ENCODE measurements at regions not wholly inside any gene's neighbourhood (a gene's known extent, or its start where the extent isn't known, plus 50 kb on each side); places are given as distances from the start of the nearest gene placed in this dataset.

DNA sequence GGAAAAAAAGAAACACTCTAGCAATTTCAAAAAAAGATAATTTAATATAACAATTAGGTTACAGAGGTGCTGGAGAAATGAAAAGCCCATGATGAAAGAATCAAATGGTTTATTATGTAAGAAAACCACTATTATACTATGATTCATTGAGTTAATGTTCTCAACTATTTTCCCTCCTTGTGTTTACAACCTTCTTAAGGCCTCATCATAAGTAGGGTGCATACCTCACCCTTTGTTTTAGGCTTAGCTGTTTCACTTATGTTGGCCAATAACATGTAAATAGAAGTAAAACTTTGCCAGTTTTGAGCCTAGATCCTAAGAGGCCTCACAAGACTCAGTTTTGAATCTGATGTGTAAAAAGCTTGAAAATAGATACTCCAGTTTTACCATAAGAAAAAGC lies 418.3 kb upstream of the DDX18 start:
- no peak for DNase-seq

GRCh38 chr2:117401582-117401981 lies 412.9 kb upstream of the DDX18 start:
- no peak for DNase-seq

GRCh38 chr2:117406443-117406842 lies 408.0 kb upstream of the DDX18 start:
- no peak for DNase-seq

DNA sequence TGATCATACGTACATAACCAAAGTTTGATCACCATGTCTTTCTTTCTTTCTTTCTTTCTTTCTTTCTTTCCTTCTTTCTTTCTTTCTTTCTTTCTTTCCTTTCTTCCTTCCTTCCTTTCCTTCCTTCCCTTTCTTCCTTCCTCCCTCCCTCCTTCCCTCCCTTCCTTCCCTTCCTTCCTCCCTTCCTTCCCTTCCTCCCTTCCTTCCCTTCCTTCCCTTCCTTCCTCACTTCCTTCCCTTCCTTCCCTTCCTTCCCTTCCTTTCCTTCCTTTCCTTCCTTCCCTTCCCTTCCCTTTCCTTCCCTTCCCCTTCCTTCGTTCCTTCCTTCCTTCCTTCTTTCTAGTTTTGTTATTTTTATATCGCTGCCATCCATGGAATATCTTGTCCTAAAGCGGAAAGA lies 406.7 kb upstream of the DDX18 start:
- DNase-seq = no peak

- DNase-seq = no peak
Observed at GRCh38 chr2:117409443-117409842, 405.0 kb upstream of the DDX18 start.

GRCh38 chr2:117411983-117412382 lies 402.5 kb upstream of the DDX18 start:
- no peak for DNase-seq

GRCh38 chr2:117432746-117433145 lies 381.7 kb upstream of the DDX18 start:
- no peak for DNase-seq

DNA sequence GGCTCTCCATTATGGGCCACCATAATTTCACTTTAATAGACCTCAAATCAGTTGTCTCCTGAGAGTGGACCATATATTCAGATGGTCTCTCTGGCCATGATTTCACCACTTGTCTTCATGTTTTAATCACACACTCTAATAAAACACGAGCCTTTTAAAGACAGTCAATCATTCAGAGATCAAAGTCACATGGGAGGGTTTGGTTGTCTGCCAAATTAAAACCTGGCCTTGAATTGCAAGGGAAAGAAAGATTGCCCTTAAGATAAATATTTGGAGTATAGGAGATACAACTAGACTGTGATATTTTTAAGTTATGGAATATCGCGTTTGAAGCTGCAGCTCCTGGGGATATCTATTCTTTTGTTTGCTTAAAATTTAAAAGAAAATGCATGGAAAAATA lies 377.8 kb upstream of the DDX18 start:
- DNase-seq = no peak

DNA sequence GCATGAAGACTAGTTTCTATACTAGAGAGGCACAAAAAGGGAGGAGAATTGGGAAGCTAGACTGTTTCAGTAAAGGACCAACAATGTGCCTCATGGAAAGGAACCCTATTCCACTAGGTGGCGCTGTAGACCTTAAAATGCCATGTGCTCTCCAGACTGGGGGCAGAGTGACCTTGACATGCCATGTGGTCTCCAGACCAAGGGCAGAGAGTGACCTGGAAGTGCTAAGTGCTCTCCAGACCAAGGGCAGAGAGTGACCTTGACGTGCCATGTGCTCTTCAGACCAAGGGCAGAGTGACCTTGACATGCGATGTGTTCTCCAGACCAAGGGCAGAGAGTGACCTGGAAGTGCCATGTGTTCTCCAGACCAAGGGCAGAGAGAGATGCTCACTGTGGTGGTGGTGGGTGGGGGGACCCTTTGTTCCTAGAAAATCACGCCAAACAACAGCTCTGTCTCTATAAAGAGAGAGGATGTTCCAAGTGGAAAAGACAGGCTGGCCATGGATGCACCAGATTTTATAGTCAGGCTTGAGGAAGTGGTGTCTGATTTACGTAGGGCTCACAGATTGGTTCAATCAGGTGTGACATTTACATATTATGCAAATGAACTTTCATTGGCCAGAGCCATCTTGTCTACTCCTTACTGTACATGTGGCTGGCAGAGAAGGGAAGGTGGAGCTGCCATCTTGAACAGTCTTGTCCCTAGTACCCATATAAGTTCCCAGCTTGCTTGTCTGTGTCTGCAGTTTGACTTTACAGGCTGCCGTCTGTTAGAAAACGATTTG lies 344.0 kb upstream of the DDX18 start:
- peak; percentile 65 for DNase-seq

GRCh38 chr2:117481608-117482007 lies 332.9 kb upstream of the DDX18 start:
- no peak for DNase-seq

GRCh38 chr2:117485588-117485987 lies 328.9 kb upstream of the DDX18 start:
- no peak for DNase-seq

- DNase-seq = no peak
Observed at GRCh38 chr2:117486081-117486480, 328.4 kb upstream of the DDX18 start.

- DNase-seq = no peak
Observed at GRCh38 chr2:117492209-117492851, 322.2 kb upstream of the DDX18 start.

- DNase-seq = no peak
Observed at GRCh38 chr2:117500721-117501120, 313.8 kb upstream of the DDX18 start.

DNA sequence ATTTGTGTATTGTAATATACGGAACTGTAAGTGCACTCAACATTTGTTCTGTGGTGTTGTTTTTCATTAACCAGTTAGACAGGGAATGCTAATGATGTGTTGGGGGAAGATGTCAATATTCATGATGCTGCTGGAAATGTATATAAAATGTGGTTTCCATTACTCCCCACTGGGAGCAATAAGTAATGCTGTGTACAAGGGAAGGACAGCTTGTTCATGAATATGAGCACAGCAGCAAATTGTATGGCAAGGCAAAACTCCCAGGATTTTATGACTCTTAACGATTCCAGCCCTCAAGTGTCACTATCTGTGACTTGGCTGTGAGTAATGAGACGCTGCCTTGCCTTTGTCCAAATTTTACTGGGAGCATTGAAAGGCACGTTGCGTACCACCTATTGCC lies 312.4 kb upstream of the DDX18 start:
- no peak for DNase-seq

- DNase-seq = no peak
Observed at GRCh38 chr2:117512307-117512706, 302.2 kb upstream of the DDX18 start.

DNA sequence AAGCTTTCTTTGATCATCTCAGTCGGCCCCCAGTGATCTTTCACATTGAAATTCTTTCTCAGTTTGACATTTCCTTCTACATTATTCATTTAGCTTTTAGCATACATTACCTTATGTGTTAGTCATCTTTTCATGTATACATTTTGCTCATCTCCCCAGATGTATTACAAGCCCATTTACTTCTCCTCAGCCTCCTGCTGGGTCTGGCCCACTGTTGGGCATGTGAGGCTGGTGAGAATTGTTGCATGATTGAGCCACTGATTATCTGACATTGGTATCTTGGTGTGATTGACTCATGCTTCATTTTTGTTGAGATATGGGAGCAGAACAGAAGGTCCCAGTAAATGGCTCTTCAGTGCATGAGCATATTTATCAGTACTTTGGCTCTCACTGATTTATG lies 300.1 kb upstream of the DDX18 start:
- DNase-seq = no peak

DNA sequence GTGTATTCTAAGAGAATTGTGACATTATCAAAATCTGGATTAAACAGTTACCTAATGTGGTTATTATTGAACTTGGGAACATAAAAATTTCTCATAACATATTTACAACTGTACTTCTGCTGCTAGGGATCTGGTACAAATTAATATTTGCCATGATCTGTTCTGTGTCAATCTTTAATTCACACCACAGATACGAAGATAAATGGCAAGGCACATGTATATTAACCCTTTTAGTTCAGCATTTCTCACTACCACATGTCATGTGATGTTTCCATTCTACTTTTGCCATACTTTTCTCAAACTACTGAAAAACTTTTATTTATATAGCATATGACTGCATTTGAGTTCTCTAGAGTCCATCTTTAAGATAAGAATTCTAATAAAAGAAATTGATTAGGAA lies 295.3 kb upstream of the DDX18 start:
- DNase-seq = no peak

GRCh38 chr2:117519721-117520120 lies 294.8 kb upstream of the DDX18 start:
- DNase-seq = no peak

GRCh38 chr2:117523267-117523666 lies 291.2 kb upstream of the DDX18 start:
- peak; percentile 14 for DNase-seq

DNA sequence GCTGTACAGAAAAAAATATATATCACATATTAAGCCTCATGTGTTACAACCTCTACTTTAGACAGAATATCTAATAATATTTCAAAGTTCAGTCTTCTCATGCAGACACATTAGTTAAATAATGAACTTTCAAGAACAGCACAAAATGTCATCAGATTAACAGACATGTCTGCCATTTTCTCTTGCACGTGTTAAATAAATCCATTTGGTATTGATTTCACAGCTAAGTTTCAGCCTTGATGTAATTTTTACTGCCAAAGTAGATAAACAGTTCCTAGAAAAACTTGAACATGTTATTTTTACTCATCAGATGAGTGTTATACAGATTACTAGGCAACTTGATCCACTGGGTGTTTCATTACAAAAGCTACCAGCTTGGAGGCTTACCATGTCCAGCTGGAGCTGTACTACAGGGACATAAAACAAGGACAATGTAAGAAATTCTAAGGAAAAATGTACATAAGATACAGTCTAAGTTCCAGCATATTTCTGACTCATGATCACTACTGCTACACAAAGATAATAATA lies 290.7 kb upstream of the DDX18 start:
- no peak for DNase-seq

- DNase-seq = peak; percentile 4
Observed at GRCh38 chr2:117536139-117536538, 278.4 kb upstream of the DDX18 start.

DNA sequence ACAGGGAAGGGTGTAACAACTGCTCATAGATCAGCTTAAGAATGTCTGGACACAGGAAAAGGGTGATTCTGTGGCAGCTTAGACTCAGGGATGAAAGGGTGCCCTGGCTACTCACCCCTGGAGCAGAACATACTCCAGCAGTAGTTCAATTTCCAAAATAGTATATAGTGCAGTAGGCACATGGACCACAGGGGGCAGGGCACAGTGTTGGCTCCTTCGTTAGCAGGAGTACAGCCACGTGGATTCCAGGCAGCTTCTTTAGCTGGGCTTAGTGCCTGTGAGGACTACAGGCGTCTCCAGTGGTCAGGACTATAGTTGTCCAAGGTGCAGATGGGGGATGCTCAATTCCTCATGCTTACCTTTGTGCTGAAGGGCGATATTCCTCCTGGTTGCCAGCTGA lies 277.5 kb upstream of the DDX18 start:
- no peak for DNase-seq

DNA sequence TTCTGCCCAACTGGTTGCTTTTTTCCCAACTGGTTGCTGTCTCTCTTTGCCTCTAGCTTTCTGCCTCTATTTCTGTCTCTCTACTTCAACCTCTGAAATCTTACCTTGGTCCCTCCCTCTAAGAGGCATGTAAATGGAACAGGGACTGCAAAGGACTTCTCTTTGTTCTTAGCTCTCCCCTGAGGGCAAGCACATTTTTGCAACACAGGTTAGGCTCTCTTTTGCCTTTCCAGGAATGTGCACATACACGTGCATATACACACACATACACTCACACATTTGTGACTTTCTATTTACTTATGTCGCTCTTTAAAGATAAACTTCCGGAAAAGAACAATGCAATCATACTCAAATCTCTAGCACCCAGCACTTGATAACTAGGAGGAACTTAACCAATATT lies 262.6 kb upstream of the DDX18 start:
- no peak for DNase-seq

GRCh38 chr2:117553448-117553847 lies 261.0 kb upstream of the DDX18 start:
- DNase-seq = no peak

Measured in hematopoietic multipotent progenitor cell treated with erythropoietin and hydrocortisone succinate and interleukin-3 and kit ligand, for 4 days (in vitro differentiated cells).